Liver (tissue), 3 donors: ENCODE measurements at regions not wholly inside any gene's neighbourhood (a gene's known extent, or its start where the extent isn't known, plus 50 kb on each side); places are given as distances from the start of the nearest gene placed in this dataset.

Experiments
- ATF3 ChIP-seq: IDR thresholded peaks from 2 replicates; pipeline ENCODE4 v1.6.1; 2016; ENCODE audit warnings: antibody characterized with exemption
- CTCF ChIP-seq: fragments of 150-350 bp; IDR thresholded peaks from 2 replicates; pipeline ENCODE4 v1.5.1; 2017; ENCODE audit warnings: improper control_type of control experiment, low read depth, low read length; ENCODE audit not compliant: missing input control
- GABPA ChIP-seq, 2 donors: IDR thresholded peaks in 1 of 2; conservative IDR thresholded peaks in 1 of 2; 2 replicates each; pipeline ENCODE4 v1.6.1; 2016; ENCODE audit warnings: antibody characterized with exemption in 2 of 2, mild to moderate bottlenecking in 1 of 2, moderate library complexity in 1 of 2
- JUND ChIP-seq, 2 donors: IDR thresholded peaks; 2 replicates each; pipeline ENCODE4 v1.6.1; 2016; ENCODE audit warnings: antibody characterized with exemption in 2 of 2
- NR2F2 ChIP-seq: IDR thresholded peaks from 2 replicates; pipeline ENCODE4 v1.6.1; 2016; ENCODE audit warnings: antibody characterized with exemption
- REST ChIP-seq: IDR thresholded peaks from 2 replicates; pipeline ENCODE4 v1.6.1; 2016; ENCODE audit warnings: antibody characterized with exemption, mild to moderate bottlenecking
- TAF1 ChIP-seq: conservative IDR thresholded peaks from 2 replicates; pipeline ENCODE4 v1.6.1; 2016; ENCODE audit warnings: antibody characterized with exemption, mild to moderate bottlenecking
- YY1 ChIP-seq: IDR thresholded peaks from 2 replicates; pipeline ENCODE4 v1.6.1; 2016; ENCODE audit warnings: antibody characterized with exemption, mild to moderate bottlenecking
- donor health status: healthy.
- donor health status: healthy.

- TF ChIP-seq REST (no peak), CTCF (no peak), TAF1 (no peak), ATF3 (no peak), JUND (IDR thresholded peaks at IDR 0.05) (no peak), GABPA (IDR thresholded peaks at IDR 0.05 in 1 of 2, conservative IDR thresholded peaks at IDR 0.05 in 1 of 2) (no peak), NR2F2 (no peak), YY1 (no peak)
Observed at GRCh38 chr12:112564160-112564784, 145.5 kb downstream of the PTPN11 start.
